Middle frontal gyrus (tissue), 1 donor: ENCODE measurements at regions not wholly inside any gene's neighbourhood (a gene's known extent, or its start where the extent isn't known, plus 50 kb on each side); places are given as distances from the start of the nearest gene placed in this dataset.

Experiments used
- DNase-seq: peaks from one replicate; pipeline ENCODE4 v3.0.0-alpha.2; 2015; ENCODE audit warnings: low spot score; ENCODE audit errors: extremely low spot score

DNA sequence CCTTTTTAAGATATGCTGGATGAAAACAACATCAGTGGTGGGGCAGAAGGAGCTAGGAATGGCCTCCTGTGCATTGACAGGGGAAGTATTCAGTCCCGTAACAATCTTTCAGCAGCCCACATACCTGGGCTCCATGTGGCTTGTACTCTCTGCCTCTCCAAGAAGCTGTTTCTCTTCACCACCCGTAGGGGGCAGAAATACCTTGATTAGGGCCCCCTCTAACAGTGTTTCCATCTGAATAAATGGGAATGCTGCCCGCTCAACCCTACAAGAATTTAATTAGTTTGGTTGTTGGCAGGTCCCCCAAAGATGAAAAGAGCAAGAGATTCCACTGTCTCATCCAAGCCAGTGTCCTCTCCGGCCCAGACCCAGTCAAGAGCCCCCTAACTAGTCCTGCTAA, 155.2 kb downstream of the SMIM20 start:
- DNase-seq: no peak

DNA sequence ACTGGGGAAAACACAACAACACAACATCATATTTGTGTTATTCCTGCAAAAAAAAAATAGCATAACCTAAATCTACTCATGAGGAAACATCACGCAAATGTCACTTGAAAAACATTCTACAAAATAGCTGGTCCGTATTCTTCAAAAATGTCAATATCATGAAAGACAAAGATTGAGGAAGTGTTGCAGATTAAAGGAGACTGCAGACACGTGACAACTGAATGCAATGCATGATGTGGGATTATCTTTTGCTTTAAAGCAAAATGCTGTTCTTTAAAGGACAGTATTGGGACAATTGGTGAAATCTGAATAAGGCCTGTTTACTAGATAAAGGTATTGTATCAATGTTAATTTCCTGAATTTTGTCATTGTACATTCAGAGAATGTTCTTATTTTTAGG, 157.7 kb downstream of the SMIM20 start:
- no peak for DNase-seq

DNA sequence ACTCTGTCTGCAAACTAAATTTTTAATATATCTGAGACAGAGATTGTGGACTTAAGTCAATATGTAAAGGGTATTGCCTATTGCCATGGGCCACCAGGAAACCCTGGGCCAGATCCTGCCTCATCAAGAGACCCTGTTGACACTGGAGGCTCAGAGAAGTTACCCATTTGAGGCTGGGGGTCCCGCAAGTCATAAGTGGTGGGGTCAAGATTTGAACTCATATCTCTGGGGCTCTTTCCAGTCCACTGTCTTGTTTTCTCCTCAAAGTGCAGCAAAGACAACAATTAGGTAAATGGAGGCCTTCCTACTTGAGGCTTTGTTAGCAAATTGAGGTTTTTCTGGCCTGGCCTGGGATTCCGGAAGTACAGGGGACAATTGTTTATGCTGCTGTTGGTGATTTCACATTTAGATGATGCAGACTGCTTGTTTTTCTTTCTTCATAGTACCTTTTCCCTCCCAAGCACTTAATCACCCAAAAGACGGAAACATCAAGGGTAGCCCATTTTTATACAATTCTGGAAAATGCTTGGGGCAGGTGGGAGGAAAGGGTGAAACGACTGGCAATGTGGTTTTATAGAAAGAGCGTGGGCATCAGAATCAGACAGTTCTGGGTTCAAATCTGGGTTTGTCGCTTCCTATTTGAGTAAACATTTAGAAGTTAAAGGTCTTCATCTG, 160.0 kb downstream of the SMIM20 start:
- DNase-seq: no peak

DNA sequence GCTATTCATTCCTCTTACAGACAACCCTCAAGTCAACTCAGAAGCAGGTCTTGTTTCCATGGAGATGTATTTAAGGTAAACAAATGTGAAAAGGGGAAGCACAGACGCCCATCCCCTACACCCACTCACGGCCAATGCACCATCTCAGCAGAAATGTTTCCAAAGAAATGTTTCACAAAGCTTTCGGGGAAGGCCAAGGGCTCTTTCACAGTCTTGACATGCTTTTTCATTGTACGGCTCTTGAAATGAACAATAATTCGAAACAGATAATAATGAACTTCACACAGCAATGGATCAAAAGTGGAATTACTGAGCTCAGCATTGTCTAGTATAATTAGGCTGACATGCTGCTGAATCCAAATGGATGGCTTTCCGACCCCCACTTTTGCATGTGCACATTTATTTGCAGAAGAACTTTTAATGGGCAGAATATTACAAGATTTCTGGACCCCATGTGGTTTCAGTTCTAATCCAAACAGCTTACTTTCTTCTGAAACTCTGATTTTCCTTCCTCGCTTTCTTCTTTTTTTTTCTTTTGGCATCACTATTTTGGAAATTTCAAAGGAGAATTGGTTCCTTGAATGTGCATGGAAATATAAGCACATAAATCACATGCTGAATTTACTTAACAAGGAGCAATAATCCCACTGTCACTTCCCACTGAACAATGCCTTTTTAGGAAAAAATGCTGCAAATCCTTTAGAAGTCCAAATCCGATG, 160.9 kb downstream of the SMIM20 start:
- no peak for DNase-seq

DNA sequence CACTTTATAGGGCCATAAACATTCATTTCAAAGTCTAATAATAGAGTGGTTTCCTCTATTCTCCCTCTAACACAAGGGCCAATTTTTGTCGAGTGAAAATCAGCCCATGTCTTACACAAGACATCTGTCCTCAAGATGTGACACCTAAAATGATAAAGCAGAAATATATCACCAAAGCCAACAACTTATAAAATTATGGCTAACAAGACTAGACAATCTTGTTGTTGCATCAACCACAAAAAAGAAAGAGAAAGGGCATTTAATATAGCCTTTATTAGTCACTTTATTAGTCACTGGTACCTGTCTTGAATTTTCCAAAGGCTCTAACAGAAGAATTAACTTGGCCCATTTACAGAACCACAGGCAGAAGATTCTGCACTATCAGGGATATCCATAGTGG, 161.6 kb downstream of the SMIM20 start:
- no peak for DNase-seq

DNA sequence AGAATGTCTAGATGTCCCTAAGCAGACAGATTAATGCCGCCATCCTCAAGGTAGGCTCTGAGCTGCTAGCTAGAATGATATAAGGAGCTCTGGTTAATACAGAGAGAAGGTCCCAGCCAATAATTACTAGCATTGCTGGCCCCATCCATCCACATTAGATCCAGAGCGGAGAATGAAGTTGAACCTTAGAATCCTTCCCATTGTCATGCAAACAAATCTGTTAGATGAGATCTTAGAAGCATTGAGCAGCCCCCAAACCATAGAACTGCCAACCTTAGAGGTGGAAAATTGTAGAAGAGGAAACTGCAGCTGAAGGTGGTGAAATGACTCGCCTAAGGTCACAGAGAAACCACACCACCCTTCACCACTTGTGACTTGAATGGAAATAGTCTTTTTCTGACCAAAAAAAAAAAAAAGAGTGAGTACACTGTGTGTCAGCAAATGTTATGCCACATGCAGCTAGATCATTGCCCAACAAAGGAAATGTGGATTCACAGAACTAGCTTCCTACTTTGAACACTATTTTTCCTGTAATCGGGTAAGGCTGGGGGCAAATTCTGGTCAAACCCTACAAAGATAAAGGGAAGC, 162.1 kb downstream of the SMIM20 start:
- DNase-seq: no peak

DNA sequence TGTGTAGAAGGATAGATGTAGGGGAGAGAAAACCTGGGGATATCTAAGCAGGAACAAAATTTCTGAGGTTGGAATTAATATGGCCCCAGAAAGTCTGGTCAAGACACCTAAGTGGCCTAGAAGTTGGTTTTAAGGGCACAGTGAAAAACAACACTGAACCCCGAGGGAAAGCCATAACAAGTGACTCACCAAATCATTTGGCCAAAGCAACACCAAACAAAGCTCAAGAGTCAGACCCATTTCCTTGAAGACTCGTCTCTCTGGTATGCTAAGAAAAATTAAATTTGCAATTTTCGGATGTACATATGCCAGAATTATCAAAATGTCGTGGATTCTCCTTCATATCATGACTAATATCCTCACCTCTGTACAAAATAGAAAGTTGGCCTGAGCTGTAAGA, 162.9 kb downstream of the SMIM20 start:
- no peak for DNase-seq

DNA sequence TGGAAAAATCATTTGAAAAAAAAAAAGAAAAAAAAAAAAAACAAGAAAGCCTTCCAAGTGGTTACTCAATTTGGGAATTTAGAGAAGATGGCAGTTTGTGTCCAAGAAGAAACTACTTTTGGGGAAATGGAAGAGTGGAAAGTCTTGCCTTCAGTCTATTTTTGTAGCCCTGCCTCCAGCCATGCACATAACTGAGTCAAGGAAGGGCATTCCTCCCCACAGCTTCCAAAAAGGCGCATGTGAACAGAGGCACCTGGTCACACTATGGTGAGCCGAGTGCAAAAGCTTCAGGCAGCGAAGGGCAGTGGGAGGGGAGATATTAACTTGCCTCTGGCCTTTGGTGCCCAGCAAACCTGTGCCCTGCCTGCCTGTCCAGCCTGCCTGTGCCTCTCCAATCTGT, 163.7 kb downstream of the SMIM20 start:
- DNase-seq: no peak

DNA sequence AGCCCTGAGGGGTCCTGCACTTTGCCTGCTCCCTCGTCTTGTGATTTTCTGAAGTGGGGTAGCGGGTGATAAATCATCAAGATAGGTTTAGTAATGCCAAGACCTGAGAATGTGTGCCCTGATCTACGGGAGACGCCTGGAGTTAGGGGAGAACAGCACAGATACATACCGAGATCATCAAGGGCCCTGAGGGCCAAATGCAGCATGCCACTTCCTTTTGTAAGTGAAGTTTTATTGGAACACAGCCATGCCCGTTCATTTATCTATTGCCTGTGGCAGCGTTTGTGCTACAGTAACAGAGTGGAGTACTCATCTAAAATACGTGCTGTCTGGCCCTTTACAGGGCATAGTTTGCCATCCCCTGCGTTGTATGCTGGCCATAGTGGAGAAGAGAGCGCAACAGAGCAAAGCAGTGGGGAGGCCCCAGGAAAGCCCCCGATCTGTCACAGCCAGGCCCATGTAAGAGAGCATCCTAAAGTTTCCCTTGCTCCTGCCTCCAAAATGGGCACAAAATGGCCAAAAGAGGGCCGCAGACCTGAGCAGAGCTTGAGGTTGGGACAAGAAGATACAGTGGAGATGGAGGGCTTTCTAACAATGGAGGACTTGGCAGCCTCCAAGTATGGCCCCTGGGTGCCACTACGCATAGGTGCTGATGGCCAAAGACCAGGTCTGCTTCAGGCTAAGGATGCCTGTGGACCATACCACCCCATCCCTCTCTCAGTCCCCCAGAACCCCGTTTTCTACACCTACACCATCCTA, 167.0 kb downstream of the SMIM20 start:
- no peak for DNase-seq

DNA sequence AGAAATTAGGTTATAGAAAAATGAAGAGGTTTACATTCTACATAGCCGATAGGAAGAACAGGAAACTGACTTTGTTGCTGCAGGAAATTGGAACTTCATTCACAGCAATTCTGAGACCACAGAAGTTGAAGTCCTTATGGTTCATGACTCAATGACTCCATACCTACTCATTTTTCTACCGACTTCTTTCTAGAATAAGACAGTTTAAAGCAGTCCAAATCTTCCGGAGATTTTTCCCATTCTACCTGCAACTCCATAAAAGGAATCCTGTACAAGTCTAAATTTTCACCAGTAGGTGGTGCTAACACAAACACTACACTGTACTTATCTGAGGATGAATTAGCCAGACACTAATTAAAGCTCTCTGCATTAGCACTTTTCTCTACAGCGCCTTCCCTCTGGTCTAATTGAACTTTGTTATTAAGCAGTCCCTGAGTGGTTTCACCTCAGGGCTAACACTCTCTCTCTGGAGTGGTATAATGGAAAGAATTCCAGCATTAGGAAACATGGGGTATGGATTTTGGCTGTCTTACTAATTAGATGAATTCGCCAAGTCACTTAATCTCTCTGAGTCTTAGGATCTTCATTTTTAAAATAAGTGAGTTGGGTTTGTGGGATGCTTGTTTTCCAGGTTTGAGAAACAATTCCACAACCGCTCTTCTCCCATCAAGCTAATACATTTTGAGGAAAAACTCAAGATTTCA, 167.9 kb downstream of the SMIM20 start:
- DNase-seq: peak; percentile 37

DNA sequence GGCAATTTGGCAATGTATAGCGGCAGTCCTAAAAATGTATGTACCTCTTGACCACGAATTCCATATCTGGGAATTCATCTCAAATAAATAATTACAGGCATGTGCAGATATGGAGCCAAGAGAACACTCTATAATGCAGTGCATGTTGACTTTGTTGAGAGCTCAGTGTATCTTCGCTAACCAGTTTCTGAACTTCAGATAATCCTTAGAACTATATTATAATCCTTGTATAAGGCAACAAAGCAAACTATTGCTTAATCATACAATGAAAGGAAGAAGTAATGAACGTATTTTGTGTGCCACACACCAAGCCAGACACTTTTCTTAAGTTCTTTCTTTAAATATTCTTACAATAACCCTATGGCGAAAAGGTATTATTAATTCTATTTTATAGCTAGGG, 168.5 kb downstream of the SMIM20 start:
- DNase-seq: no peak

DNA sequence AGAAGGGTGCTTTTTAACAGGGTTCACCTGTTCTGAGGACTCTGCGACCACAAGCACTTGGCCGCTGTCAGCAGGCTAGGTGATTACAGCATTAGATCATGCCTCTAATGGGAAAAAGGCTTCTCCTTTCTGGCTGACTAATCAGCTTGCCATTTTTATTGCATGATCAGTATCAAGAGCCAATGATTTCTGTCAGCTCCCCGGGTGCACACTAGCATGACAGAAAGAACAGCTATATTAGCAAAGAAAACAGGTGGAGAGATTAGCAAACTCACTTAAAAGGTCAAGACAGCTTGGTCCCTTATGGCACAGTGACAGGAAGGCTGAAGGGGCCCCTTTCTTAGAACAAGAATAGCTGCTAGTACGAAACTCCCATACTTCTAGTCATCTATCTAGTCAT, 170.0 kb downstream of the SMIM20 start:
- no peak for DNase-seq

DNA sequence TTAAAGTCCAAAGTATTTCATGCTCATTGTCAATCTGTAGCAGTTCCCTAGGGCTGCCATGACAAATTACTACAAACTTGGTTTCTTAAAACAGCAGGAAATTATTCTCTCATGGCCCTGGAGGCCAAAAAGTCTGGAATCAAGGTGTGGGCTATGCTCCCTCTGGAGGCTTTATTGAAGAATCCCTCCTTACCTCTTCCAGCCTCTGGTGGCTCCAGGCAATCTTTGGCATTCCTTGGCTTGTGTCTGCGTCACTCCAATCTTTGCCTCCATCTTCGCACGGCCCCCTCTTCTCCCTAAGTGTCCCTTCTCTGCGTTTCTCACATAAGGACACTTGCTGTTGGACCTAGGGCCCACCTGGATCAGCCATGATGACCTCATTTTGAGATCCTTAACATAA, 170.4 kb downstream of the SMIM20 start:
- DNase-seq: no peak

DNA sequence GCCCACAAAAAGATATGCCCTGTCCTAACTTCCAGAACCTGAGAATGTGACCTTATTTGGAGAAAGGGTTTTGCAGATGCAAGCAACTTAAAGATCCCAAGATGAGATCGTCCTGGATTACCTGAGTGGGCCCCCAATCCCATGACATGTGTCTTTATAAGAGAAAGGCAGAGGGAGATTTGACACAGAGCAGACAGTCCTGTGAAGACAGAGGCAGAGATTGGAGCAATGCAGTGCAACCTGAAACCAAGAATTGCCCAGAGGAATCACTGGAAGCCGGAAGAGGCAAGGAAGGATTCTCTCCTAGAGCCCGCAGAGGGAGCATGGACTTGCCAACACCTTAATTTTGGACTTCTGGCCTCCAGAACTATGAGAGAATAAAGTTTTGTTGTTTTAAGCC, 171.5 kb downstream of the SMIM20 start:
- DNase-seq: no peak

DNA sequence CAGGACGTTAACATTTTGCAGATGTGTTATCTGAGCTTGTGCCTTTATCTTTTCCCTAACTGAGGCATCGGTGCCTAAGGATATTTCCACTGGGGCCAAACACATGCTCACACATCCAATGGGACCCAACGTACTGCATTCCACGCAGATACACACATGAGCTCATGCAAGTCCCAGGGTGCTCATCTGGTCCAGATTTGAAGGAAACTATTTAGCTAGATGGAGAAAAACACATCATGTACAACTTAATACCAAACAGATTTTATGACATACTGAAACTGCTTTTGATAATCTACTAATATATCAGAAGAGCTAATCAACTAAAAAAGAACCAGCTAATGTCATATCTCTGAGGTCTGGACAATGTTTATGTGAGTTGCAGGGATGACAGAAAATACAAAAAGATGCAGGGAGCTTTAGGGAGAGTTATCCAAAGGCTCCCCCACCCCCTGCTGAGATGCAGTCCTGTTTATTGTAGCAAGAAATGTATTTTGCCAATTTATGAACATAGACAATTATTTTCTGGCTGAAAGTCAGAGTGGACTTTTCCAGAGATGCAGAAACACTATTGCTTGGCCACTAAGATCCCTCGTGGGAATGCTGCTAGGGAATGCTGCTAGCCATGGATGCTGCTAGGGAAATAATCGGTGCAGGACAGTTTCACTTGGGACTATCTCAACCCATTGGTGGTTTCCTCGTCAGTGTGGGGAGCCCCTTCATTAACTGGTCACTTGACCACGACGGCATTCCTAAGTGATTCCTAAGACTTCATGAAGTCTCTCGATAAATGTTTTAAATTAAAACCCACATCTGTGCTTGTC, 172.8 kb downstream of the SMIM20 start:
- no peak for DNase-seq

DNA sequence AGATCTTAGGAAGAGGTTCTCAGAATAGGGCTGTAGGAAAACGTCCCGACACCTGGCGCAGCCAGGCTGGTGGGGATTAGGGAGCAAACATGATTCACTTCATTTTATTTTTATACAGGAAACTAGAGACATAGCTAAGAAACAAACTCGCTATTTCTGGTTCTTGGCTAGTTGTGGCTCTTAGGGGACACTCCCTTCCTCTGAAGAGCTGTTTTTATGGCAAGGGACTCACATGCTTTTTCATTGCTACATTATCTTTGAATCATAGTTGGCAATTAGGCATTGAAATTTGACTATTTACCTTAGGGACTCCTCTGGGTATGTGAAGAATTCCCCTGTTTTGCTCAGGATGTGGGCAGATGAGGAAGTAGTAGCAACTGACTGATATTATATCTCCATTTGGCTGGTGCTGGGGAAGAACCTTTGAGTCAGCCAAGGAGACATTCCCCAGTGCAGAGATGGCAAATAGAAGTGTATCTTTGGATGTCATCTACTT, 174.5 kb downstream of the SMIM20 start:
- no peak for DNase-seq

DNA sequence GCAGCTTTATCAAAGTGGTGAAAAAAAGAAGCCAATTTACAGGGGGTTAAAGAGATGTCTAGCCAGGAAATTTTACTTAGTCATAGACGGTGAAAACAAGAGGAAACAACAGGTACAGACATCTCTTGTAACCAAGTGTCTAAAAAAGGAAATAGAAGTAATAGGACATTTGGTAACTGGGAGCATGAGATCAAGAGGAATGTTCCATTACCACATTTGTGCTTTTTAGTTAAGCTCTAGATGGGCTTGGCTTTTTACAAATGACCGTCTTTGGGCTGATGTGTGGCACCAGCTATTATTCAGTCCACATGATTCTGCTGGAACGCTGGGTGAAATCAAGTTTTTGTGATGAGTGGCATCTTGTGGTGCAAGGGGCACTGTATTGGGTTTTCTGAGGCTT, 179.5 kb downstream of the SMIM20 start:
- DNase-seq: no peak

DNA sequence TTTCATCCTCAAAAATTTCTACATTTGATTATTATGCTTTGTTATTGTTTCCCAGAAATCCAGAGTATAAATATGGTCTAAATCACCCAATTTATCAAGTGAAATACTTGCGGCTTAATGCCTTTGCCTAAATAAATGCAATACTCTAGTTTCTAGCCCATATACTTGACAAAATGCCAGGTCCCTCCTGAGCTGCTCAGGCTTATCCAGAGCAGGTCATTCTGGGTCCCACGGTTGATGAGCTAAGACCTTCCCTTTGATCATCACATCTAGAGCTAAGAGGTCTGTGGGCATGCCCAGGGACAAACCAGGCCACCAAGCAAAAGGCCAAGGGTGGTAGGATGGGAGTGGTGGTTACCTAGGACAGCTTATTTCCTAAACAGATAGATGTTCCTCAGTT, 180.1 kb downstream of the SMIM20 start:
- DNase-seq: no peak

DNA sequence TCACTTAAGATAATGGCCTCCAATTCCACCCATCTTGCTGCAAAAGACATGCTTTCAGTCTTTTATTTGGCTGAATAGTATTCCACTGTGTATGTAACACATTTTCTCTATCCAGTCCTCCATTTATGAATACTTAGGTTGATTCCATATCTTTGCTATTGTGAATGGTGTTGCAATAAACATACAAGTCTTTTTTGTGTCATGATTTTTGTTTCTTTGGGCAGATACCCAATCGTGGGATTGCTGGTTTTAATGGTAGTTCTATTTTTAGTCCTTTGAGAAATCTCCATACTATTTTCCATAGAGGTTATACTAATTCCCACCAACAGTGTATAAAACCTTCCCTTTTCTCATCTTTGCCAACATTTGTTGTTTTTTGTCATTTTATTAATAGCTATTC, 180.9 kb downstream of the SMIM20 start:
- DNase-seq: no peak

DNA sequence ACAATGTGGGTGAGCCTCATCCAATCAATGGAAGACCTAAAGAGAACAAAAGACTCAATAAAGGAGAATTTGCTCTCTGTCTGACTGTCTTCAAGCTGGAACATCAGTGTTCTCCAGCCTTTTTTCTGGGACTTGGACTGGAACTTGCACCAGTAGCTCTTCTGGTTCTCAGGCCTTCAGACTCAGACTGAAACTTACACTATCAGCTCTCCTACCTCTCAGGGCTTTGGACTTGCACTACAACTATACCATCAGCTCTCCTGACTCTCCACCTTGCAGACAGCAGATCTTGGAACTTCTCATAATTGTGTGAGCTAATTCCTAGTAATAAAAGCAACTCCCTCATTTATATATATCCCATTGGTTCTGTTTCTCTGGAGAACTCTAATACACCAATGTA, 185.9 kb downstream of the SMIM20 start:
- no peak for DNase-seq

DNA sequence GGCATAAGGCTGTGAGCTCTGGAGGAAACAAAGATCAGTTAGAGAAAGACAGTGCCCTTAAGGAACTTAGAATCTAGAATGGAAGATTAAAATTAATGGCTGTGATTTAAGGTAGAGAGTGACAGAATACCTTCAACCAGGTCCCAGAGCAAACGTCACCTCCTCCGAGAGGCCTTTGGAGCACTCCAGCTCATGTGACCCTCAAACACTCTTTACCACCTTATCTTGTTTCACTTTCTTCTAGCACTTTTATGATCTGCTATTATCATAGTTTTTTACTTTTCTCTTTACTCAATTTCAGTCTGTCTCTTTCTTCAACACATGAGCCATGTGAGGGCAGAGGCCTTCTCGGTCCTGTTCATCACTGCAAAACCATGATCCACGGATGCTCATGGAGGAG, 187.0 kb downstream of the SMIM20 start:
- DNase-seq: no peak
